GM21528 (cell line): ENCODE measurements at regions not wholly inside any gene's neighbourhood (a gene's known extent, or its start where the extent isn't known, plus 50 kb on each side); places are given as distances from the start of the nearest gene placed in this dataset.
"Not testable (repeated sequence)": the region's sequence is repeated elsewhere in the genome, so short reads cannot be mapped to it uniquely, and the experiment has no call there.

ENCODE experiments used
- ATAC-seq: cut with Tn5 transposase; IDR thresholded peaks from one replicate; pipeline ENCODE4 v1.9.1; 2021; ENCODE audit warnings: mild to moderate bottlenecking, moderate library complexity; ENCODE audit not compliant: unreplicated experiment, low FRiP score

DNA sequence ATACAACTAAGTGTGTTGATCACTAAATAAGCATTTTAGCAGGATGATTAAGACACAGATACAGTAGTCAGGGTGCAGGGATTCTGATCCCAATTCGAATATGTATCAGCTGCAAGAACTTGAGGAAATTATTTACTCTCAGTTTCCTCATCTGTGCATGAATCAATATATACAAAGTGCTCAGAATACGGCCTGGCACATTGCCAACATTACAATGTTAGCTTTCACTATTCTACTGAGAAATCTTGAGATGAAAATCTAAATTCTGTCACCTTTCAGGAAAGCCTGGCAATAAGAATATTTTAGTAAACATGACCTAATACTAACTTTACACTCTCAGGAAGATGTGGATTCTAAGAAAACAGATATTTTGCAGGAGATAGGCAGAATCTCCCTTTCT, 1001.6 kb upstream of the IGFBP7 start:
- no peak for ATAC-seq

DNA sequence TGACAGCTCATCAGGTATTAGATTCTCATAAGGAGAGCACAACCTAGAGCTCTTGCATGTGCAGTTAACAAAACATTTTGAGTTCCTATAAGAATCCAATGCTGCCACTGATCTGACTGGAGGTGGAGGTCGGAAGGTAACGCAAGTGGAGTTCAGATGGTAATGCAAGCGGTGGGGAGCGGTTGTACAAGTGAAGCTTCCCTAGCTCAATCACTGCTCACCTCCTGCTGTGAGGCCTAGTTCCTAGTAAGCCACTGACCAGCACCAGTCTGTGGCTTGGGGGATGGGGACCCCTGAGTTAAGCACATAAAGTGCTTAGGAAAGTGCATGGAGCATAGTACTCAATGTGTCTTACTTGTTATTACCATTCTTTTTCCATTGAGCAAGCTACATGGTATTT, 983.2 kb upstream of the IGFBP7 start:
- no peak for ATAC-seq

DNA sequence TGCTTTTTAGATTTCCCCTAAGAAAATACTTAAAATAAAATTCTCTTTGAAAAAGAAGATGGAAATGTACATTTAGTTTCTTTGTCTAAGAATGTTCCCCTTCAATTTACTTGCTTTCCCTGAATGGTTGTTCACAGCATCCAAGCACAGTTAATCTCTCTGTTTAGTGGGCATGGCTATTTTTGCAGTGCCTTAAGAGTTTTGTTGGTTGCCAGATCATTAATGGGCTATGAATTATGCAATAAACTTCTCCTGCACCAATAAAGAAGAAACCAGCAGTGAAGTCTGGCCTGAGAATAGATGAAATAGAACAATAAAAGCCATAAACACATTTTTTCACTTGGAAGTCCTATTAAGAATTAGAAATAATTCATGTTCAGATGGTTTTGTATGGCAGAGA, 980.4 kb upstream of the IGFBP7 start:
- no peak for ATAC-seq

DNA sequence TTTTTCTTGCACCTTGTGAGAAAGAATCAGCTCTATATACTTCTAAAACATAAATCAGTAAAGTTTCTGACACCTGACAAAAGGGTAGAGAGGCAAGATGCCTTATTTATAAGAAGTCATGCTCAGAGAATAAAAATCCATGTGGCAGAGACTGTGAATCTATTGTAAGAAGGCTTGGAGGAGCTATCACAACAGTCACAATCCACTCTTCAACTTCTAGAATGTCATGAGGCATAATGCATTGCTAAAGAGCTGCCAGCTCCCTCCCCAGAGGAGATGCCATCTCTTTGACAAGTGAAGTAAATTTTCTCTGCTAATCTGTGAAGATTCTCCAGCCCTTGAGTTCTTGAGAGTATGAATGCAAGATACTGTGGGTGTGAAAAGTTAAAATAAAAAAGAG, 971.2 kb upstream of the IGFBP7 start:
- ATAC-seq: no peak

DNA sequence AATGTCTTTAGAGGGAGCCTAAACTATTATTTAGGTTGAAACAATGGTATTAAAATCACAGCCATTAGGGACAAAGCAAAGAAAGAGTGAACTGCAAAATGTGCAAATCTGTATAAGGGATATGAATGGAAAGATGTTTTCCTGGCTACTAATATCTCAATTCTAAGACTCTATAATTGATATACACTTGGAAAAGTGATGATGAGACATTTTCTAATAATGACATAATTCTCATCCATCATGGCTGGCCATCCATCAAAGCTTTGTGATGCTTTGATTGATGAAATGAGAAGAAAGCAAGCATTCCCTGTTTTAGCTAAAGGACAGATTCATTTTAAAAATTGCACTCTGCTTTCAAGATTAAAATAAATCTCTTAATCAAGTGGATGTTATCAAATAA, 965.5 kb upstream of the IGFBP7 start:
- ATAC-seq: no peak

DNA sequence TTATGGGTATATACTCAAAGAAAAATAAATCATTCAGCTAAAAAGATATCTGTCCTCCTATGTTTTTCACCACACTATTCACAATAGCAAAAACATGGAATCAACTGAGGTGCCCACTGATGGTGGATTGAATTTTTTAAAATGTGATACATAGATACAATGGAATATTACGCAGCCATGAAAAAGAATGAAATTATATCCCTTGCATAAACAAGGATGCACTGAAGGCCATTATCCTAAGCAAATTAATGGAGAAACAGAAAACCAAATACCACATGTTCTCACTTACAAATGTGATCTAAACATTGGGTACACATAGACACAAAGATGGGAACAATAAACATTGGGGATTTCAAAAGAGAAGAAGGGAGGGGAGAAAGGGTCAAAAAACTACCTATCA, 964.2 kb upstream of the IGFBP7 start:
- no peak for ATAC-seq

DNA sequence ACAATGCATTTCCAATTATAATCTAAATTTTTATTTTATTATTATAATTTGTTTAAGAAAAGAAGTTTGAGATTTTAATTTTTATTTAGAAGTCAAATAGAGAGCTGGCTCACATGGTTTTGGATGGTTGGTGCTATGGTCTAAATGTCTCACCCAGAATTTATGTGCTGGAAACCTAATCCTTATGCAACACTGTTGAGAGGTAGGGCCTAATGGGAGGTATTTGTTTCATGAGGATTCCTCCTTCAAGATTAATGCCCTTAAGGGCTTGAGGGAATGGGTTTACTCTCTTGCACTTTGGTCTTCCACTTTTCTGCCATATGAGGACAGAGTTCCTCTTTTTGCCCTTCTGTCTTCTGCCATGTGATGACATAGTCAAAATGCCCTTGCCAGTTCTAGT, 960.5 kb upstream of the IGFBP7 start:
- ATAC-seq: no peak

DNA sequence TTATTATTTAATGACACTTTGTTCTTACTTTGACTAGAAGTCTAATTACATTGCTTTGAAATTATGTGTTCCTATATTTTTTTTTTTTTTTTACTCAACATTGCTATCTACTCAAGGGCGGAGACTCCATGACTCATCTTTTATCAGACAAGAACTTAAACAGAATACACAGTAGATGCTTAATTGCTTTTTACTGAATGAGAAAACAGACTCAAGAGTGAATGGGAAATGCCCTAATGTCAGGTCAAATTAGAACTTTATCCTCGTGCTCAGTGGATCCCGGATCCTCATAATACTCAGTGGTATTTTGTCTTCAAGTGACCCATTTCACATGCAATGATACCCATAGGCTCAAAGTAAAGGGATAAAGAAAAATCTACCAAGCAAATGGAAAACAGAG, 954.5 kb upstream of the IGFBP7 start:
- ATAC-seq: no peak

DNA sequence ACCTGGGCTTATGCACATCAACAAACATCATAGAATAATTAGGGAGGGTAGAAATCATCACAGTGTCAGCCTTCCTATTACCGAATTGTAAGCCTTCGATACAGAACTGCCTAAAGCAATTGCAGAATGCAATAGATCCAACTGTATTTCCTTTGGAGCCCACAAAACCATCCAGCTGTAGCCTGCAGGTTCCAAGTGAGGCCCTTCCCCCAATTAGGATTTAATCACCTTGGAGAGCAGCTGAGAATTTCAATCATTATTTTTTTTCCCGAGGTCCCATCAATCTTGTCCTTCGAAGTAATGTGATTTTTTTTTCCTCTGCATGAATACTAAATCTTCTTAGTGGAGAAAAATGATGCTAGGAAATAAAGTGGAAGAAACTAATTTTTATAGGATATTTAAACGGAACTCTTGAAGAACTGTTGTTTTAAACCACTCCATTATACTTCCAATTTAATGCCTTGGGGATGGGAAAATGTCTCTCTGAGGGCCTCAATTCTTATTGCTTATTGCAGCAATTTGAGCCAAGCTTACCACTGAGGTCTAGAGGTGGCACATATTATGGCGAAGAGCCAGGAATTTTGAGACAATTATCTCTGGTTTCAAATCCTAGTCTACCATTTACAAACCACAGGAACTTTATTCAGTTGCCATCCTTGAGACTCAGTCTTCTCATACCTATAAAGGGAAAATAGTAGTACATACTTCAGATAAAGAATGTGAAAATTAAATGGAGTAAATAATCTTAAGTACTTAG, 953.4 kb upstream of the IGFBP7 start:
- no peak for ATAC-seq

DNA sequence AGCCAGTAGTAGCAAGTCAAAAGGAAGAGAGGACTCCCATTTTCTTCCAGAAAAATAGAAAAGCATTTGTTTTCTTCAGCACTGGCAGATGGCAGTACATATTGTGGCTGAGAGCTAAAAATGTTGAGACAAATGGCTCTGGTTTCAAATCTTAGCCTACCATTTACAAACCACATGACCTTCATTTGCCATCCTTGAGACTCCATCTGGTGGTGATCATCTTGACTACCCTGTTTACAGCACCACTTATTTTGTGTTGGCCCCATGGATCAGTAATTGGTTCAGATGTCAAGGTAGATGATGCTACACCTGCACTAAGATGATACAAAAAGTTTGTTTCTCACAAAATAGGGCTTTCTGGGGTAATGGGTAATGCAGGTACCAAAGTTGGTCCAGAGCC, 951.8 kb upstream of the IGFBP7 start:
- no peak for ATAC-seq

DNA sequence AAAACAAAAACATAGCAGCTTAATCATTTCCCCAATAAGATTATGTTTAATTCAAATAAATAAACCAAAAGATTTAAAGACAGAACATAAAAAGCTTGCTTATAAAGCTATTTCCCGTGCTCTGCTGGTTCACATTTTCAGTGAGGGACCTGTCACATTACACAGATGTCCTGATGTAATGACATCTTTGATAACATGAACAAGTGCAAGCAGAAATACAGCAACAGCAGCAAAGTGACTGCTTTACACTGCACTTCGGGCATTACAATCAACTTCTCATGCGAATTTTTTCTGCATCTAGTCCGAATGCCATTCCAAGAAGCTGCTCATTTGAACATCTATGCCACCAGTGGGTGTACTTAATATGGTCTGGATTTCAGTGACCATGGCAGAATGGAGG, 940.3 kb upstream of the IGFBP7 start:
- ATAC-seq: no peak

DNA sequence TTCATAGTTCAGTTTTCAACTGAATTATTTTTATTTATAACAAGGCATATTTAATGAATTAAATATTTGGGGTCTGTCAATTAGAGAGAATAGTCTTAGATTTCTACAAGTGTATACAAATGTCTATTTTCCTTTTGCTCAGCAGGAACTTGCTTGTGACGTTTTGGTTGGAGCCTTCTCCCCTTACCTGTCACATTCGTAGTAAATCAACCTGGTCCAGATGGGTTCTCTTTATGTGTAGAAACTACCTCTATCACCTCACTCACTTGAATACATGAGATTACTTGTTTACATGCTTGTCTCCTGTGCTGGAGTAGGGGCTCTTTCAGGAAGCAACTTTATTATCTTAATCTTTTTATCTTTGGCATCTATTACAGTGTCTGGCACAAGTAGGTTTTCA, 938.3 kb upstream of the IGFBP7 start:
- ATAC-seq: no peak

DNA sequence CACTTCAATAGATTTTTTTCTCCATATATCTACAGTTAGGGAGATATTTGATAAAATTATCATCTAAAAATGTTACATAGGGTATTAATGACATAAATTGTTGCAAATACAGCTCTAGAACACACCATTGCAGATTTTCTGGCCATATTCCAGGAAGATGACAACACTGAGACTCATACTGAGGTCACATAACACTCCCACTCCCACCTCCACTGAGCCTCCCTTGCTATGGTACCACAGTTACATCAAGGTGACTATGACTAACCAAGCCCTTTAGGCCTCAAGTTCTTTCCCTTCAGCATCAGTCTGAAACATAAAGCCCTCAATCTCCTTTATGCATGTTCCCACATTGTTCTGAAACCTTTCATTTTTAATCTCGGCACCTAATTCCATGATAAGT, 932.0 kb upstream of the IGFBP7 start:
- no peak for ATAC-seq

DNA sequence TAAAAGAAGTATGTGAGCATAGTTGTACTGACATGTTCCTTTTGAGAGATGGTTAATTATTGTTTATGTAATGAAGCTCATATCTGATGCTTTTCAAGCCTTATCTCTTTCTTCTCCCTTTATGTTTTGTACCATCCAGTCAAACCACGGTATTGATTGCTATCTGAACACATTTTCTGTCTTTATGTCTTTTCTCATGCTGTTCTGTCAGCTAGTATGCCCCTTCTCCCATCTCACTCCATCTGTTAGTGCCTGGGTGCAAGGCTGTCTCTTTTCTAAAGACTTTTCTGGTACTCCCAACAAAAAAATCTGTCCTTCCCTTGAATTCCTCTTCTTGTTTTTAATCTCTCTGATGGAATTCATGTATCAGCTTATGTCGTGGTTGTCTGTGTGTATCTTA, 883.8 kb upstream of the IGFBP7 start:
- no peak for ATAC-seq

DNA sequence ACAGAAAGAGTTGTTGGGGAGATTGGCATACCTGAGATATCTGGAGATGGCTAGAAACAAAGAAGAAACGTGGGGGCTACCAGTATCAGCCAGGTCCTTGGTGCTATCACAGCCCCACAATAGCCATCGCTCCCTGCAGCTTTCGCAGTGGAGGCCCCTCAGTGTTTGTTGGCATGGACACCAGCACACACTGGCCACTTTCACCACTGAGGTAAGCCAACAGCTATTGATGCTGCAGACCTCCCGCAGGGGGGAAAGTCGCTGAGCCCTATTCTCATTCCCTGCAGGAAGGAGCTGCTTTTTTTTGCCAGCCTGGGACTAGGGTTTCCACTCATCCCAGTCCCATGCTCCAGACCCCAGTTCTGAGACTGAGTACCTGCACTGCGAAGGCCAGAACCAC, 879.2 kb upstream of the IGFBP7 start:
- ATAC-seq: no peak

DNA sequence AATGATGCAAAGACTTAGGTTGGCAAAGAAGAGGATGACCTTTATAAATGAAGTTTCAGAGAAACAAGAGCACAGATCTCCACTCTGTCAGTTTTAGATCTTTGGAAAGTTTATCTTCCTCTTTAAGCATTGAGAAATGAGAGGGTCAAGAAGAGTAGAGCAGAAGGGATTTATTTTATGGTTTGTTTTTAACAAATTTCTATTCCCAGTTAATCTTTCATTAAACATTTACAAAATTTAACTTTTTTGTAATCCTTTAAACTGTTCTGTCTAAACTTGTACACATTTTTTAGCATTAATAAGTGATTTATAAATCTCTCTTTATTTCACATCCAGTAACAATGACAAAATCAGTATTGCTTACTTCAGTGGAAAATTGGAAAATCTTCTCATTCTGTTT, 875.0 kb upstream of the IGFBP7 start:
- no peak for ATAC-seq

DNA sequence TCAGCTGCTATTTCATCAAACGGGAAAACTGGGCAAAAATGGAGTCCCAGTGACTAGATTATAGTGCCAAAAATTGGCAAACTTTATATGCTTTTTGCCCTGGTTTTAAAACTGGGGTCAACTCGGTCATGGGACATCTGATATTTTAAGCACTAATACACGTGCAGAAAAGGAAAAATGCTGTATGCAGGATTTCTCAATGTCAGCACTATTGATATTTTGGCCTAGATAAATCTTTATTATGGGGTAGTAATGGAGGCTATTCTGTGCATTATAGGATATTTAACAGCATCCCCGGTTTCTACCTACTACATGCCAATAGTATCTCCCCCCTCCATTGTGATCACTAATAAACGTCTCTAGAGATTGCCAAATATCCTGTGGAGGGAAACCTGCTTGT, 870.9 kb upstream of the IGFBP7 start:
- ATAC-seq: no peak

DNA sequence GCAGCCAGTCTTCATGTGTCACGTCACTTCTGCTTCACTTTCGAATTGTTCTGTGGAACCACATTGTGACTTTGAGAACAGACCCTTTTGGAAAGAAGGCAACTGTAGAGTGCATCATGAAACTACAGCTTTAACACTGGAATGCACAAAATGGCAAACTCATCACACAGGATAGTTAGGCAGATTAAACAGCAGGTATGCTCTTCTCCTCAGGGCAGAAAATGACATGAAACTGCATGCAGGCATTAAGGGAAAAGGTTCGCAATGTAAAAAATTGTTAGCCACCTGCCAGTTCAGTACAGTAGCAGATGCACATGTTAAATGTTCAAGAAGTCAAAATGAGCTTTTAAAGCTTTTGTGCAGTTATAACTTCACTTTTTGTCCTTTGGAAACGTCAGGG, 864.6 kb upstream of the IGFBP7 start:
- ATAC-seq: no peak

DNA sequence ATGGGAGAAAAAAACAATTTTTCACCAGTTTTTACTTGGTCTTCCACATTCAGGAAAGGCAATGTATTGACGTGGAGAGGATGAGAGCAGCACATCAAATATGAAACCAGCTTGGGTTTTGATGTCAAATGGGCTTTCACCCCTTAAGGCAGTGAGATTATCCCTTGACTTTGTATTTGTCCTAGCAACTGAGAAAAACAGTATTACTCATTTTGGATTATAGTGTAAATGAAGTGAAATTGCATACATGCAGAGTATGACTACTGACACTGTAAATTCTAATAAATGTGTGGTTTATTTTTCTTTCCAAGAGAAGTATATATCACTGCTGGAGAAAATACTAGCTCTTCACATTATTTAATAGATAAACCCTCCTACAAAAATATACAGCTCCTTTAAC, 863.6 kb upstream of the IGFBP7 start:
- ATAC-seq: no peak

DNA sequence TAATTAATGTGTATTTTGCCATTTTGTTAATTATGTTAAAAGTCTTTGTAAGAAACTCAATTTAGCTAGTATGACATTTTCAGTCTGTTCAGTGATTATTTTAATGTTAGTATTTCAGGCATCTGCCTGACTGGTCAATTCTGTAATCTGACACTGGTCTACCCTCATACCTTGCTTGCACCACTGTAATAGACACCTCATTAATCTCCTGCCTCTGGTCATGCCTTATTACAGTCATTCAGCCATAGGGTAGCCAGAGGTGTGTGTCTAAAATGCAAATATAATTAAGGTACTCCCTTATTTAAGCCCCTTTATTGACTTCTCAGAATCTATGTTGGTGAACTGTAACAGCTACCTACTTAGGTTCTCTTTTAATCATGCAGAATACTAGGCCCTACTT, 861.1 kb upstream of the IGFBP7 start:
- no peak for ATAC-seq

DNA sequence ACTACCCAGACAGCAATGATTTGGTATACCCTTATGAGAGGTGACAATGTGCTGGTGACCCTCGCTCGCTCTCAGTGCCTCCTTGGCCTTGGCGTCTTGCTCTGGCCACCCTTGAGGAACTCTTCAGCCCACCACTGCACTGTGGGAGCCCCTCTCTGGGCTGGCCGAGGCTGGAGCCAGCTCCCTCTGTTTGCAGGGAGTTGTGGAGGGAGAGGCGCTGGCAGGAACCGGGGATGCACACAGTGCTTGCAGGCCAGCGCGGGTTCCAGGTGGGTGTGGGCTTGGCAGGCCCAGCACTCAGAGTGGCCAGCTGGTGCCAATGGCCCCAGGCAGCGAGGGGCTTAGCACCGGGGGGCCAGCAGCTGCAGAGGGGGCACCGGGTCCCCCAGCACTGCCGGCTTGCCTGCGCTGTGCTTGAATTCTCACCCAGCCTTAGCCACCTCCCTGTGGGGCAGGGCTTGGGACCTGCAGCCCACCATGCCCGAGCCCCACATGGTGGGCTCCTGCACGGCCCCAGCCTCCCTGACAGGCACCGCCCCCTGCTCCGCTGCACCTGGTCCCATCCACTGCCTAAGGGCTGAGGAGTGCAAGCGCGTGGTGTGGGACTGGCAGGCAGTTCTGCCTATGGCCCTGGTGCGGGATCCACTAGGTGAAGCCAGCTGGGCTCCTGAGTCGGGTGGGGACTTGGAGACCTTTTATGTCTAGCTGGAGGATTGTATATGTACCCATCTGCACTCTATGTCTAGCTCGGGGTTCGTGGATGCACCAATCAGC, 857.0 kb upstream of the IGFBP7 start:
- ATAC-seq: no peak

DNA sequence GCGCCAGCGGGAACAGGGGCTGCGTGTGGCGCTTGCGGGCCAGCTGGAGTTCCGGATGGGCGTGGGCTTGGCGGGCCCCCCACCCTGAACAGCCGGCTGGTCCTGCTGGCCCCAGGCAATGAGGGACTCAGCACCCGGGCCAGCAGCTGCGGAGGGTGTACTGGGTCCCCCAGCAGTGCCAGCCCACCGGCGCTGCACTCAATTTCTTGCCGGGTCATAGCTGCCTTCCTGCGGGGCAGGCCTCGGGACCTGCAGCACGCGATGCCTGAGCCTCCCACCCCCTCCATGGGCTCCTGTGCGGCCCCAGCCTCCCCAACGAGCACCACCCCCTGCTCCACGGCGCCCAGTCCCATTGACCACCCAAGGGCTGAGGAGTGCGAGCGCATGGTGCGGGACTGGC, 855.2 kb upstream of the IGFBP7 start:
- ATAC-seq: not testable (repeated sequence)
